ENCODE measurements at regions not wholly inside any gene's neighbourhood (a gene's known extent, or its start where the extent isn't known, plus 50 kb on each side); places are given as distances from the start of the nearest gene placed in this dataset.

- no peak for DNase-seq (ENCODE audit: extremely low spot score, unreplicated experiment)
- Mint-ChIP-seq H3K4me1 (ENCODE audit: unreplicated experiment) (peaks cover 5% of the 10 kb centered on the region), H3K27ac (ENCODE audit: unreplicated experiment) (no peak overlapping the region), H3K9me3 (ENCODE audit: unreplicated experiment) (peaks cover 20% of the 10 kb centered on the region), H3K36me3 (ENCODE audit: unreplicated experiment) (peaks cover 3% of the 10 kb centered on the region), H3K4me3 (ENCODE audit: unreplicated experiment) (no peak overlapping the region), H3K27me3 (ENCODE audit: unreplicated experiment) (no peaks in the 10 kb centered on the region)
- TF ChIP-seq CTCF (IDR thresholded peaks at IDR 0.05), result no peak
Measured at GRCh38 chr11:37689951-37690350, 1091.9 kb upstream of the RAG2 start.

GRCh38 chr11:37688456-37688855 lies 1090.4 kb upstream of the RAG2 start:
- no peaks in the 10 kb centered on the region for H3K36me3 Mint-ChIP-seq (ENCODE audit: unreplicated experiment)

GRCh38 chr11:37687130-37687529 lies 1089.1 kb upstream of the RAG2 start:
- H3K27me3 Mint-ChIP-seq (ENCODE audit: unreplicated experiment), result no peaks in the 10 kb centered on the region
- H3K4me3 Mint-ChIP-seq (ENCODE audit: unreplicated experiment), result no peak overlapping the region

More at GRCh38 chr11:37688456-37688855, 1090.4 kb upstream of the RAG2 start:
- H3K9me3 Mint-ChIP-seq (ENCODE audit: unreplicated experiment), result peaks cover 8% of the 10 kb centered on the region
- H3K4me1 Mint-ChIP-seq (ENCODE audit: unreplicated experiment), result peaks cover 5% of the 10 kb centered on the region
- no peak for TF ChIP-seq CTCF (IDR thresholded peaks at IDR 0.05)
- DNase-seq (ENCODE audit: extremely low spot score, unreplicated experiment), result no peak
- no peak overlapping the region for H3K4me3 Mint-ChIP-seq (ENCODE audit: unreplicated experiment)
- no peak overlapping the region for H3K27ac Mint-ChIP-seq (ENCODE audit: unreplicated experiment)
- H3K27me3 Mint-ChIP-seq (ENCODE audit: unreplicated experiment), result no peaks in the 10 kb centered on the region

GRCh38 chr11:37671321-37671720 lies 1073.3 kb upstream of the RAG2 start:
- H3K4me3 Mint-ChIP-seq (ENCODE audit: unreplicated experiment), result no peak overlapping the region

More at GRCh38 chr11:37687130-37687529, 1089.1 kb upstream of the RAG2 start:
- H3K4me1 Mint-ChIP-seq (ENCODE audit: unreplicated experiment), result peaks cover 5% of the 10 kb centered on the region
- no peak for TF ChIP-seq CTCF (IDR thresholded peaks at IDR 0.05)
- peaks cover 10% of the 10 kb centered on the region for H3K9me3 Mint-ChIP-seq (ENCODE audit: unreplicated experiment)
- no peak for DNase-seq (ENCODE audit: extremely low spot score, unreplicated experiment)
- H3K27ac Mint-ChIP-seq (ENCODE audit: unreplicated experiment), result no peak overlapping the region
- no peaks in the 10 kb centered on the region for H3K36me3 Mint-ChIP-seq (ENCODE audit: unreplicated experiment)

GRCh38 chr11:37666960-37667359 lies 1068.9 kb upstream of the RAG2 start:
- H3K36me3 Mint-ChIP-seq (ENCODE audit: unreplicated experiment), result no peaks in the 10 kb centered on the region
- no peak for TF ChIP-seq CTCF (IDR thresholded peaks at IDR 0.05)
- H3K4me1 Mint-ChIP-seq (ENCODE audit: unreplicated experiment), result peaks cover 48% of the 10 kb centered on the region
- no peak overlapping the region for H3K4me3 Mint-ChIP-seq (ENCODE audit: unreplicated experiment)
- no peaks in the 10 kb centered on the region for H3K27me3 Mint-ChIP-seq (ENCODE audit: unreplicated experiment)
- no peaks in the 10 kb centered on the region for H3K9me3 Mint-ChIP-seq (ENCODE audit: unreplicated experiment)
- peak overlapping the region; percentile 68 for H3K27ac Mint-ChIP-seq (ENCODE audit: unreplicated experiment)
- DNase-seq (ENCODE audit: extremely low spot score, unreplicated experiment), result no peak

More at GRCh38 chr11:37671321-37671720, 1073.3 kb upstream of the RAG2 start:
- H3K4me1 Mint-ChIP-seq (ENCODE audit: unreplicated experiment), result peaks cover 28% of the 10 kb centered on the region
- H3K27me3 Mint-ChIP-seq (ENCODE audit: unreplicated experiment), result no peaks in the 10 kb centered on the region
- H3K27ac Mint-ChIP-seq (ENCODE audit: unreplicated experiment), result peak overlapping the region; percentile 19
- peaks cover 5% of the 10 kb centered on the region for H3K9me3 Mint-ChIP-seq (ENCODE audit: unreplicated experiment)
- TF ChIP-seq CTCF (IDR thresholded peaks at IDR 0.05), result no peak
- no peak for DNase-seq (ENCODE audit: extremely low spot score, unreplicated experiment)
- H3K36me3 Mint-ChIP-seq (ENCODE audit: unreplicated experiment), result peaks cover 6% of the 10 kb centered on the region

Data from osteocyte (in vitro differentiated cells).